DMS153 treated with DMSO at 0.1 percent for 48 hours (cell line): ENCODE measurements at regions not wholly inside any gene's neighbourhood (a gene's known extent, or its start where the extent isn't known, plus 50 kb on each side); places are given as distances from the start of the nearest gene placed in this dataset.
"Not testable (repeated sequence)": the region's sequence is repeated elsewhere in the genome, so short reads cannot be mapped to it uniquely, and the experiment has no call there.

ENCODE experiments used
- DNase-seq: peaks from one replicate; lab custom pipeline; 2025; ENCODE audit not compliant: unreplicated experiment; lab: John Stamatoyannopoulos, UW

DNA sequence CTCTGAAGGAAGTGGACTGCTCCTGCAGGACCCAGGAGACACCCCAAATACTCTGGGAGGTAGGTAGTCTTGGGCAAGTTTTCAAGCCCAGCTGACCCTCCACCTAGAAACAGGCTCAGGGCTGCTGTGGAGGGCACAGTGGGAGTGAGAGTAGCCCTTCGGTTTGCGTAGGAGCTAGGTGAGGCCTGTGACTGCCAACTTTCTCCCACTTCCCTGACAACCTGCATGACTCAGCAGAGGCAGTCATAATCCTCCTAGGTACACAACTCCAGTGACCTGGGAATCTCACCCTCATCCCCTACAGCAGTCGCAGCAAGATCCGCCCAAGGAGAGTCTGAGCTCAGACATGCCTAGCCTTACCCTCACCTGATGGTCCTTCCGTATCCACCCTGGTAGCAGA lies 439.1 kb downstream of the CNTNAP4 start:
- not testable (repeated sequence) for DNase-seq

DNA sequence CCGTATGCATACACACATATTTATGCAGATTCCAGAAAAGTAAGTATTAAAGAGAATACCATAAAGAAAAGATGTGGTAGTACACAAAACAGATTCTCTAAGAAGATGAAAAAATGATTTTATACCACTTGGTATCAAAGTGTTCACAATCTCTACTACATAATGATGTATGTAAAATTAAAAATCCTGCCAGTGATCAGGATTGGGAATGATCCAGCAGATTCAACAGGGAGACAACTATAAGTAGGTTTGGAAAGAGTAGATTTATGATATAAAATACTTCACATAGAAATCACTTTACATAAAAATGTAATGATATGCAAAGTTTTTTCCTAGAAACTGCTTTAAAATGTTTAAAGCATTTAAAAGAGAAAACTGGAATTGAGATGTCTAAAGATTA lies 447.0 kb downstream of the CNTNAP4 start:
- DNase-seq = no peak

DNA sequence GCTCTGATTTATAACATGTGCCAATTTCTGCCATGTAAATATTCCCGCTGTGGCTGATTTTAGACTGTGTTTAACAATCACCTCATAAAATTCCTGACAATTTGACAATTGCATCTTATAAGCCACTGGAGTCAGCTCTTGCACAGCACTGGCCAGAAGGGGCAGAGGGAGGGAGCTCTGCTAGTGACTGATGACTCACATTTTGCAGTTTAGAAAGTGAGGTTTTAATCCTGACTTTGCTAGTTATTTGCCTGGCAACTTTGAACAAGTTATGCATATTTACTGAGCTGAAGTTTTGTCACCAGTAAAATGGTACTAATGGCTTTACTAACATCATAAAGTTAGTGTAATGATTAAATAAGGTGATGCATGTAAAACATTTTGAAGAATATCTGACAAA lies 452.3 kb downstream of the CNTNAP4 start:
- no peak for DNase-seq

DNA sequence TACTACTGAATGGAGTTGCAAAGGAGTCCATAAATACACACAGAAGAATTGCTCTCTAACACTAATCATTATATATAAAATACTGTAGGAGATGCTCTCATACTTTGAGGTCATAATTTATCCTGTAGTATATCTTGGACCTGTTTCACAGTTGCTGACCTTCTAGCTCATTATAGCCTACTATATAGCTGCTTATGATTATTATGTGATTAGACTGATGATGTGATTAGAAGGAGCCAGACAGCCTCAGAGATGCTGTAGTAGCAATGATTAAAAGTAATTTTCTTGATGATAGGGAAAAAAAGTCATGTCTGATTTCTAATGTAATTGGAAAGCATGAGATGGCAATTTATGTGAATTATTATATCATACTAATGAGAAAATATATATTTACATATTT lies 455.7 kb downstream of the CNTNAP4 start:
- no peak for DNase-seq

DNA sequence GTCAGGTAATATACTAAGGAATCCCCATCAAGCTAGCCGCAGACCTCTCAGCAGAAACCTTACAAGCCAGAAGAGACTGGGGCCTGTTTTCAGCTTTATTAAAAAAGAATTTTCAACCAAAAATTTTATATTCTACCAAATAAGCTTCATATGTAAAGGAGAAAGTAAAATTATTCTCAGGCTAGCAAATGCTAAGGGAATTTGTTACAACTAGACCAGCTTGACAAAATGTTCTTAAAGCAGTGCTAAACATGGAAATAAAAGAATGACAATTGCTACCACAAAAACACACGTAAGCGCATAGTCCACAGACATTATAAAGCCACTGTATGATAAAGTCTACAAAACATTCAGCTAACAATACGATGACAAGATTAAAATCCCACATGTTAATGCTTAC lies 449.4 kb upstream of the MON1B start:
- no peak for DNase-seq

DNA sequence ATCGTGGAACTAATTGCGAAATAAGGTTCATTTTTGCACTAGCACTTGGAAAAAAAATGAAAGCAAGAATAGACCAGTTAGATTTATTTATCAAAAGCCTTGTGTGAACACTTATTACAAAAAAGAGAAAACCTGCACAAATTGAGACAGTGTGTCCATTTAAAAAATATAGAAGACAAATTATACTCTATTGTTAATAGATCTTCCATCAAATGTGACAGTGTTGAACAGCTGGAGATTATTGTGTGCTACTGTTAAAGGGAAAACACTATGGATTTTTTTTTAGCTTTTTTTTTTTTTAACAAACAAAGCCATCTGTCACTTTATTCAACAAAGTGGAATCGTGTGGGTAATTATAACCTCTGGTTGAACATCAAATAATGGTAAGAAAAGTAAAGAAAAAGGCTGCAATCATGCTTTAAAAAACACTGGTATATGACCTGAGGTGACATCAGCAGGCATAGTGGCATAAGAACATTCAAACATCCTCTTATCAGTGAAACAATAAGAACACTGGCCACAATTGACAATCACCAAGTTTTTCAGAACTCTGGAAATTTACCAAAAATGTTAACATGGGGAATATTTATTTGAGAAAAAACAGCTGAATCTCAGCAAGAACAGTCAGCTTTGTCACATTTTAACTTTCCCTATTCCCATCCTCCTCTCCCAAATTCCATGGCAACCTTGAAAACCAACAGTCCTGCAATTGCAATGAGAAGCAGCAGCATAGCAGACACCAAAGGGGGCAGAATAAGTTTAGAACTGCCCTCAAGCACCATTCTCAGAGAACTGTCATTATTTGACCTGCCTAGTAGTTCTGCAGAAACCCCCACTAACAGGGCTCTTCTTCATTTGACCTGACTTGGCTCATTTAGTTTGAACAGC lies 442.3 kb upstream of the MON1B start:
- DNase-seq = peak; percentile 8

DNA sequence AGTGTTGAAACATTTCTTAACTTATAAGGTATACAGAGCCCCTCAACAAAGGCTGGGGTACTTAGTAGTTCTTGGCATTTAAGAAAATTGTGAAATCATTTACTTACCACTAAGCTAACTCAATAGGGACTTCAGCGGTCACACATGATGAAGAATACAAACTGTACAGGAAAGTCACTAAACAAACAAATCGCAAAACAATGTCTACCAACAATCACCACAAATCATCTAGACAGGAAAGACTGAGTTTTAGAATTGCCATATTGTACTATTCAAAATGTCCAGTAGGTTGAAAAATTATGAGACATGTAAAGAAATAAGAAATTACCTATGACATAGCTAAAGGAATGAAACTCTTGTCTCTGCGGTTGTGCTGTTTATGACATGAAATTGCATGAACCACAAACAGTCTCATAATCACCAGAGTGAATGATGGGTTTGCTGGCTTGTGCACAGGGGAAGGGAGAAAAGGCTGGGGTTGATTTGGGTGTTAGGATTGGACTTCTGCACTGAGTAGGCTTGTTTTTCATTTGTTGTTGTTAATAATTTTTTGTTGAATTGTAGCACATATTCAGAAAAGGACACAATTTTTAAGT lies 441.1 kb upstream of the MON1B start:
- DNase-seq = peak; percentile 22

DNA sequence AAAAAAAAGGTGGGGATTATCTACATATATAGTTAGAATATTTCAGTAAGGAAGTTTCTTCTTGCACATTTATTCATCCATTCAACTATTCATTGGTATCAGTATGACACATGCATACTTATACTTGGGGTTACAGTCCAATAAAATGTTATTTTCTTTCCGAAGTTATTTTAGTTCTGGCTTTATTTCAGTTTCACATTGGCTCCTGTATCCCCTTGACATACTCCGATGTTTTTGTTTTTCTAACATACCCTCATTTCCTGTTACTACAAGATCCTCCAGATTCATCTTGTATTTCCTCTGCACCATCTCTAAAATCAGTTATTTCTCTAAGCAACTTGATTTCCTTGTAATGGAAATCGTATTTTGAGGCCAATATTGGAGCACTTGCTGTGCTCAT lies 435.5 kb upstream of the MON1B start:
- DNase-seq = no peak

DNA sequence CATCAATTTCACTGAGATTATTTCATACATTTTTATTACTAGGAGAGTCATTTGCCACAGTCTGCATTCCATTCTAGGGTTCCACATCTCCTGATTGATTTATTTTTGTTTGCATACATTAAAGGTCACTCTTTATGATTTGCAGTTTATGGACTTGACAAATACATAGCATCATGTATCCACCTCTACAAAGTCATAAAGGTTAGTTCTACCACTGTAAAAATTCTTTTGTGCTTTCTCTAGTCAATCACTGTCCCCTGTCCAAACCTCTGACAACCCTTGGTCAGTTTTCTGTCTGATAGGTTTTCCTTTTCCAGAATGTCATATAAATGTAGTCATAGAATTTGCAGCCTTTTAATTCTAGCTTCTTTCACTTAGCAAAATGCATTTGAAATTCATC lies 434.6 kb upstream of the MON1B start:
- no peak for DNase-seq

DNA sequence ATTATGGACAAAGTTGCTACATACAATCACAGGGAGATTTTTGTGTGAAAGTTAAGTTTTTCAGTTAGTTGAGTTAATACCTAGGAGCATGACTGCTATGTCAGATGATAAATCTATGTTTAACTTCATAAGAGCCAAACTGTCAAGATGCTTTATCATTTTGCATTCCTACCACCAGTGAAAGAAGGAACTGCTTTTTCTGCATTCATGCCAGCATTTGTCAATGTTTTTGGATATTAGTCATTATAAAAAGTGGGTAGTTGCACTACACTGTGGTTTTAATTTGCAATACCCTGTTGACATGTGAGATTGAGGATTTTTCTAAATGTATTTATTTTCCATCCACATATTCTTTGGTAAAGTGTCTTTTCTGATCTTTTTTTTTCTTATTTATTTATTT lies 434.0 kb upstream of the MON1B start:
- no peak for DNase-seq

DNA sequence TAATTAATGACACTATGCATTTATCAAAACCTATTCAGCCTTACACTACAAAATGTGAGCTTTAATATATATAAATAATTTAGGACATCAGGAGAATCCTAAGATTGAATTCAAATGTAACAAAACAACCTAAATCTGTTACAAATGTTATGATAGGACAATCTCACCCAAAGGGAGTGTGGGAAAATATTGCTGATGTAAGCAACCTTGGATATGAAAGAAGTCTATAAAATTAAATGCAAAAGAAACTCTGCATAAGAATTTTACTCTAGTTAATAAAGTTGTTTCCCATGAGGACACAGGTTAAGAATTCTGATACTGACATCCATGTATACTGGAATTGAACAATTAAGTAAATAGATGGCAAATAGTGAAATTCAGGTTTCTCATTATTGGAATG lies 424.5 kb upstream of the MON1B start:
- no peak for DNase-seq

DNA sequence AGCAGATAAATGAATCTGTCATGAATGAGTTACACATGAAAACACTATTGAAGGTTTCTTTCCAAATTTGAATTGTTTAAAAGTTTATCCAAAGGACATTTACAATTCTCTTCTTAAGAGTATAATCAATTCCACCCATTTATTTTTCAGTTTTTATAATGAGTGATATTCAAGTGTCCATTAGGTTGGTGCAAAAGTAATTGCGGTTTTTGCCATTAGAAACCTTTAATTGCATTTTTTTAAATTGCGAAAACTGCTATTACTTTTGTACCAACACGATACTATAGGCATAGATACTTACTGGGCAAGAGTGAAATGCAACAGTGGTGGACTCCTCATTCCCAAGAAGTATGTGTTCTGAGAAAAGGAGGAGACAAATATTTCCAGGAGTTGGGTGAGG lies 422.7 kb upstream of the MON1B start:
- no peak for DNase-seq

DNA sequence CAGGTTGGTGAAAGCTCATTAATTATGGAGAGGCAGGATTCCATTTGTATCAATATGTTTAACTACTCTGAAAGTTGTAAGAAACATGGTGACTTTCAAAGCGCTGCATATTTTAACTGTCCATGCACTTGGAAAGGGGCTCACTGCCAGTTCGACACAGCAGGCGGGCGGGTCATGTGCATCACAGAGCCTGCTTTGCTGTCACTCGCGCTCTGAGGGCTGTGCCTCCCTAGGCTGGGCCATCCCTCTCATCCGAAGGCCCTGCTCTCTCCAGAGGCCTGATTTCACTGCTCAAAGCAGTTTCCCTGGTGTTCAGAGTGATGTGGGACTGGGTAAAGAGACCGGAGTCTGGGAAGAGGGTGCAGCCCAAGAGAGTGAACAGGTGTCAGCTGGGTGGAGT lies 422.0 kb upstream of the MON1B start:
- no peak for DNase-seq

DNA sequence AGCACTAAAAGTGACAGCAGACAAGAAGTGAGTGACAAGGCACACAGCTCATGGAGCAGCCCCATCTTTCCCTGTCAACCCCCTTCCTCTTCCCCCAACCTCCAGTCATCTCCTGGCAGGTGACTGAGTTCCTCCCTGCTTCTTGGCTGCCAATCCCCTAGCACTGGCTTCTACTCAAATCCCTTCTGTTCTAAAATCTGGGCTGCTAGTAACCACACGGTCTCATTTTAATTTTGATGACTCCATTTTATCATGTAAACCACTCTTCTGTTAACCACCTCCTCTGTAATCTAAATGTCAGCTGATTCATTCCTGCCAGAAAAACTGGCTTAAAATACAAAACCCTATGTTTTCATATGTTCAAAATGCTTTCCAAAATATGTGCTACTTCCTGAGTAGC lies 419.8 kb upstream of the MON1B start:
- DNase-seq = no peak

DNA sequence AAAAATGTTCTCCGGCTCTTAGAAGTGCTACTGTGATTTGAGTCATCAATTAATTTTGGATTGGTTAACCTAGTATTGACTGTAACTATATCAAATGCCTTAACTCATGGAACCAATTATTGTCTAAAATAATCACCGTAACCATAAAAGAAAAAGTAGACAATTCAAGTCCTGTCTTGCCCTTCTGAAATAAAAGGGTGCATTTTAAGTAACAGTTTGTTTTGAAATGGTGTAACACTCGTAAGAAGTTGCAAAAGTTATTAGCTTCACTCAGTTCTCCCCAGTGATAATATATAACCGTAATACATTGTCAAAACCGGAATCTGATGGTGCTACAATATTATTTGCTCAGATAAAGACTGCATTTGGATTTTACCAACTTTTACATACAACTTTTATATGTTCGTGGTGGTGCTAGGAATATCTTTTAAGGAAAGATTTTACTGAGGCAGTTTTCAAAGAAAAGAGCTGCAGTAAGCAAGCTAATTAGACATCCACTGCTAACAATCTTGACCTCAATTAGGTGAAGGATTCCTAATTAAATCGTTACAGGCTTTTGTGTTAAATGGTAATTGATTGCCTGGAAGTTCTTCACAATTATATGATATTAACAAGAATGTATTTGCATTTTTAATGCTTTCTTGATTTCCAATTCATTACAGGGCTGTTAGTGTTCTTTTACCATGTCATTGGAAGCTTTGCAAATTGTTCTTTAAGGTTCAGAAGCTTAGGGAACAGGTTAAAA lies 413.1 kb upstream of the MON1B start:
- no peak for DNase-seq

DNA sequence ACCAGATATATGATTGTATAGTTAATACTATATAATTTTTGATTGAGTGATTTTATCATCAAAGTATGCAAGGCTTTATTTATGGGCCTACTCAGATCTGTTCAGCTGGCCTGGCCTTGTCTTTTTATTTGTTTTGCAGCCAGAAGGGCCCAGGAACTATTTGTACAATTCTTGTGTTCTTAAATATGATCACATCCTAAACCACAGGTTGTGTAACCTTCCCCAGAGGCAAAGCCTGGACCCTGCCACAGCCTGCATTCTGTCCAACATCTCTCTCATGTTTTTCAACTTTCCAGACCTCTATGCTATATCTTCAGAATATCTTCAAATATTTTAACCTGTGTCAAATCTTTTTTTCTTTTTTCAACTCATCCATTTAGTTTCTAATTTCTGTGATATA lies 410.4 kb upstream of the MON1B start:
- no peak for DNase-seq

DNA sequence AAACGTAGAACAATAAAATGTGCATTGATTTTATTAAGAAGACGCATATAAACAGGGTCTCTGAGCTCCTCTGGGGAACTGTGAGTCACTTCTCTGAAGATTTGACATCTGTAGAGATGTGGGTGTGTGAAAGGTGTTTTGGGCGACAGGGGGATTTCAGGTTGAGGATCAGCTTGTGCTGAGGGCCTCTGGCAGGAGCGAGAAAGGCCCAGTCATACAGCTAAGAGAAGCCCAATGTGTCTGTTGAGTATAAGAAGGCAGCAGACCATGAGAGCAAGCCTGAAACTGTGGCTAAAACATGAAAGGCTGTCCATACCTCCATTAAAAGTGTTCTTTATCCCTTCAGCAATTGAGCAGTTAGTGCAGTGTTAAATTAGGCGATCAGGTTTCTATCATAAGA lies 406.5 kb upstream of the MON1B start:
- DNase-seq = no peak

DNA sequence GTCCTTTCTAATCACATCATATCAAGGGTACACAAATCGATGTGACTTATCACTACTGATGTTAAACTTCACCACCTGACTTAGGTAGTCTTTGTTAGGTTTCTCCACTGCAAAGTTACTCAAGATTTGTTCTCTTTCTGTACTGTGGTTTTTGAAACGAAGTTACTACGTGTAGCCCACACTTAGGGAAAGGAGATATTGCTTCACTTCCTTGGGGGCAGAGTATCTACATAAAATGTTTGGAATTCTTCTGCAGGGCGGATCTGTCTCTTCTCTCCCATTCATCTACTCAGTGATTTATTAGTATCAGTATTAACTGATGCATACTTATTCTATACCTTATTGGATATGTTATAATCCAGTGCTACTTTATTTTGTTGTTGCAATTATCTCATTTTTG lies 403.6 kb upstream of the MON1B start:
- no peak for DNase-seq

DNA sequence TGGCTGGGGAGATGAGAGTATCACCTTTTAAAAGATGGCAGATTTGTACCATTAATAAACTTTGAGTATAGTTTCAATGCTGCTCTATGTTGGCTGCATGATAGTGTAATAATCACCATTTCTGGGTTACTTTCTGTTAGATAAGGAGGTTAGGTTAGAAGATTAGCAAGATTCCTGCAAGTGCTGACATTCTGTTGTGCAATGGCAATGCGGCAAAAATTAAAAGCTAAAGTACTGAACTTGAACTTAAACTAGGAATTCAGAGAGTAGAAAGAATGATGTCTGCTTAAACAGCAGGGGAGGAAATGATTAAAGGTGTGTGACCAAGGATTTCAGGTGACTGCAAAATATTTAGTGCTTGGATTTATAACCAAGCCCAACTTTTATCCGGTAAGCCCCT lies 399.8 kb upstream of the MON1B start:
- DNase-seq = no peak

DNA sequence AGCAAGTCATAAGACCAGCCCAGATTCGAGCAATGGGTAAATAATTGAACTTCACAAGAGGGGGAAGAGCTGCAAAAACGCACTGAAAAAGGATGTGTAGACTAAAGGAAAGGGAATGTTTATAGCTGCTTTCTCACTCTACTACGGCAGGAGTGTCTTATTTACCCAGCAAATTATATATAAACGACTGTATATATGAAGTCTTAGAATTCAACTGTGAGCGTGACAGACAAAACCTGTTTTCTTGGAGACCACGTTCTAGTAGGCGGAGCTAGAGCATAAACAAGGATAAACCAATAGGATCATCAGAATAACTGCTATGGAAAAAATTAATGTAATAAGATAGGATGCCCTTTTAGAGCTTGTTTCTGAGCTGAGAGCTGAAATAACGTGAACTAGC lies 394.6 kb upstream of the MON1B start:
- DNase-seq = no peak

DNA sequence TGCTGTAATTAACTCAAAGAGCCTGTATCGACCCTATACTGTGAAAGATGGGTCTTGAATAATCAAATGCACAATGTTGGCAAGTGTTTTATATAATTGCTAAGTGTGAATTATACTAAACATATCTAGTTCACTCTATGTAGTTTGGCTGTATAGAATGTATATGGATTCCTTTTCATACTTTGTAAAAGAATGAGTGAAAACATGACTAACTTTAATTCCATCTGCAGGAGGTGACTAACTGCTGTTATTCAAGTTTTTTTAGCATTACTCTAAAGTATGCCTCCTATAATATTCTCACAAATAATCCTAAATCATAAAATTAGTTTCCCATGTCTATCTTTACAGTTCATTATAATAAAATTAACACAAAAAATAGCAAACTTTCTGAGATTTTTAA lies 394.0 kb upstream of the MON1B start:
- DNase-seq = no peak

DNA sequence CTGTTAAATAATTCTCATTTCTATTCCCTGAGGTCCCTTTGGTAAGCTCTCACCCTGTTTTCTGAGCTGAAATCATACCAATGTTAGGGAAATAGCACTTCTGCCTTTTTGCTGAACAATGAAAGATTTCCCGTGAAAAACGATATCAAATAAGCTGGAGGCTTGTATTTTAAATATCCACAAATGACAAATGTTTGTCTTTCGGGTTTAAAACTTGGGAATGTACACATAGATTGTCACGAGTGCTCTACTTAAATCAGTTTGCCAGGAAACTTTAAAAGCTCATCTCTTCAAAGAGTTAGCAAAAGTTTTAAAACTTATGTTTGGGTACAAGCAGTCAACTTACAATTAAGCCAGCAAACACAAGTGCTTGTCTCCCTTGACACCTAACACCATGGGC lies 393.5 kb upstream of the MON1B start:
- DNase-seq = no peak
